BJ (cell line): ENCODE measurements at regions not wholly inside any gene's neighbourhood (a gene's known extent, or its start where the extent isn't known, plus 50 kb on each side); places are given as distances from the start of the nearest gene placed in this dataset.

Experiments
- CTCF ChIA-PET: fragments of 350-600 bp; formaldehyde crosslinking; extraction: SDS; loops from one replicate; lab custom pipeline; 2021; ENCODE audit warnings: antibody characterized with exemption, inconsistent platforms; lab: Yijun Ruan, JAX
- POLR2A ChIA-PET: fragments of 300-600 bp; sonication (Branson Sonifier 250); formaldehyde crosslinking; extraction: SDS; loops from one replicate; lab custom pipeline; 2021; ENCODE audit warnings: antibody characterized with exemption; lab: Charles Lee
- DNase-seq: peaks from one replicate; pipeline ENCODE4 v3.0.0-alpha.2; 2011; ENCODE audit warnings: low read depth
- H3K27me3 ChIP-seq: 2 replicates; pipeline ENCODE4 v1.6.0; 2011; ENCODE audit warnings: low read length; ENCODE audit not compliant: control insufficient read depth, insufficient read depth
- H3K36me3 ChIP-seq: 2 replicates; pipeline ENCODE4 v1.5.1; 2011; ENCODE audit warnings: low read length; ENCODE audit not compliant: control insufficient read depth, insufficient read depth
- H3K4me3 ChIP-seq: 2 replicates; pipeline ENCODE4 v1.5.1; 2011; ENCODE audit warnings: low read depth, mild to moderate bottlenecking, control low read depth, low read length
- TF ChIP-seq, protein P1 (sequence below): IDR thresholded peaks from 2 replicates; pipeline ENCODE4 v1.5.1; 2011; ENCODE audit warnings: low read depth, mild to moderate bottlenecking, control low read depth, inconsistent platforms, low read length, moderate library complexity; ENCODE audit not compliant: insufficient read depth

DNA sequence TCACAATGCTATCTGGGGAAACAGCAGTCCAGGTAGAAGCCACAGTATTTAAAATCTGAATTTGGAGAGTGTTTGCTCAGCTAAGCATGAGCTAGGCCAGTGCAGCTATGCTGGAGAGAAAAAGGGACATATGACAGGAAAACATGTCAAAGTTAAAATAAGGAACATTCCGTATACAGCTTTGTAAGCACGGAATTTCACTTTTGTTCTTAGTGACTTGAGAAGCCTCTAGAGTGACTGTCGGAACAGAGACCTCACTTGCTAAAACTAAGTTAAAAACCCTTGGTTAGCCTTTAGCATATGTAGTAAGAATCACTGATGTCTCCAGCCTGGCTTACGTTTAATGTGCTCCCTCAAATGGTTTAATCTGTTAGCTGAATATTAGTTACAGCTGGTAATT, 661.7 kb downstream of the KCNT2 start:
- Histone ChIP-seq H3K27me3 (no peaks in the 10 kb centered on the region), H3K4me3 (no peak overlapping the region), H3K36me3 (no peaks in the 10 kb centered on the region)
- ChIA-PET CTCF (no interaction called here), POLR2A (no interaction called here)
- TF ChIP-seq, protein P1, sequence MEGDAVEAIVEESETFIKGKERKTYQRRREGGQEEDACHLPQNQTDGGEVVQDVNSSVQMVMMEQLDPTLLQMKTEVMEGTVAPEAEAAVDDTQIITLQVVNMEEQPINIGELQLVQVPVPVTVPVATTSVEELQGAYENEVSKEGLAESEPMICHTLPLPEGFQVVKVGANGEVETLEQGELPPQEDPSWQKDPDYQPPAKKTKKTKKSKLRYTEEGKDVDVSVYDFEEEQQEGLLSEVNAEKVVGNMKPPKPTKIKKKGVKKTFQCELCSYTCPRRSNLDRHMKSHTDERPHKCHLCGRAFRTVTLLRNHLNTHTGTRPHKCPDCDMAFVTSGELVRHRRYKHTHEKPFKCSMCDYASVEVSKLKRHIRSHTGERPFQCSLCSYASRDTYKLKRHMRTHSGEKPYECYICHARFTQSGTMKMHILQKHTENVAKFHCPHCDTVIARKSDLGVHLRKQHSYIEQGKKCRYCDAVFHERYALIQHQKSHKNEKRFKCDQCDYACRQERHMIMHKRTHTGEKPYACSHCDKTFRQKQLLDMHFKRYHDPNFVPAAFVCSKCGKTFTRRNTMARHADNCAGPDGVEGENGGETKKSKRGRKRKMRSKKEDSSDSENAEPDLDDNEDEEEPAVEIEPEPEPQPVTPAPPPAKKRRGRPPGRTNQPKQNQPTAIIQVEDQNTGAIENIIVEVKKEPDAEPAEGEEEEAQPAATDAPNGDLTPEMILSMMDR: no peak
- DNase-seq: no peak

DNA sequence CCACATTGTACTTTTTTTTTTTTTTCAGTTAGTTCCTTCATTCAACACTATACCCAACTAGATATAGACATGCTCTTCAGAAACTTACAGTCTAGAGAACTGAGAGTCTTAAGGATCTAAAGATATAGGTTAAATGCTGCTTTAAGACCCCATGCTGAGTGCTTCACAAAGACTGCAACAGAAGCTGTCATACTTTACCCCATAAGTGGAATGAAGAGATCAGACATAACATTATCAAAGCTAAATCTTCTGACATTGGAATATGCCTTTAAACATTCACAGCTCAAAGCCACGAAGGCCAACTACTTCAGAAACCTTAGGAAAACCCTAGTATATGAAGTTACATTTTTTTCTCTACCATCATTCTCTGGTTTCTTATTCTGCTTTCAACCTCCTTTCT, 666.4 kb downstream of the KCNT2 start:
- TF ChIP-seq, protein P1: no peak
- Histone ChIP-seq H3K4me3 (no peak overlapping the region), H3K36me3 (no peaks in the 10 kb centered on the region), H3K27me3 (no peaks in the 10 kb centered on the region)
- CTCF ChIA-PET: no interaction called here
- POLR2A ChIA-PET: no interaction called here
- no peak for DNase-seq

DNA sequence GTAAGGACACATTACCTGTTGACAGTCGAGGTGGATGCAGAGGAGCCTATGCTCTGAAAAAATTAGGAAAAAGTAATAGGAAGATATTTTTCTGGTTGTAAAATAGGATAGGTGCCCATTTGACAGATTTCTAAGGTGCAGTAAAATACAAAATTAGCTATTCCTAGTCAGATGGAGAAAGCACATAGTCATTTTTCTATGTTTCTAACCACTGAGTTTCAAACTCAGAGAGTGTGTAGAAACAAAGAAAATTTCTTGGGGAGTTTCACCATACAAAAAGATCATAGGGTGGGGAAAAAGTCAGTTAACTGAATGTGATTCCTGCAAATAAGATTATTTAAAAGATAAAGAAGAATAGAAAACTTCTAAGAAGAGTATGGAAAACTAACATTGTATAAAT, 666.9 kb downstream of the KCNT2 start:
- POLR2A ChIA-PET: no interaction called here
- Histone ChIP-seq H3K4me3 (no peak overlapping the region), H3K36me3 (no peaks in the 10 kb centered on the region), H3K27me3 (no peaks in the 10 kb centered on the region)
- TF ChIP-seq, protein P1: no peak
- no peak for DNase-seq
- CTCF ChIA-PET: interaction anchor here (1.2 kb wide), 1 partner anchor 10 kb away, joined by 4 read pairs; no protein-coding TSS in a partner anchor

DNA sequence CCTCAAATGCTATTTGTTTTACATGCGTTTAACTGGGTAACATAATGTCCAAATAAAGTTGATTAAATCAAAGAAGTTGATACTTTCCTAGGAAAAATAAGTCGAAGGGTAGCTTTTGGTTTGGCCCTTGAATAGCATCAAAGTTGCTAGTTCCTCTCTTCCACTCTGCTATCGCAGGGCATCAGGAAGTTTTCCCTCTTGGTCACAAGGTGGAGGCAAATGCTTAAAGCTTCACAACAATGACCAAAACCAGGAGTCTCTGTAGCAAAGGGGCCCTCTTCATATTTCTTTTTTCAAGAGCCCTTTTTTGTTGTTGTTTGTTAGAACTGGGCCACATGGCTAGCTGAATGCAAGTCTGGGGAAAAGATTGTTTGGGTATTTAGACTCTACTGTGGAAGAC, 668.4 kb downstream of the KCNT2 start:
- TF ChIP-seq, protein P1: 0 out of 2 replicates have a peak, but pooled peaks have one; percentile 9
- POLR2A ChIA-PET: no interaction called here
- CTCF ChIA-PET: no interaction called here
- Histone ChIP-seq H3K27me3 (no peaks in the 10 kb centered on the region), H3K36me3 (no peaks in the 10 kb centered on the region), H3K4me3 (no peak overlapping the region)
- DNase-seq: no peak

DNA sequence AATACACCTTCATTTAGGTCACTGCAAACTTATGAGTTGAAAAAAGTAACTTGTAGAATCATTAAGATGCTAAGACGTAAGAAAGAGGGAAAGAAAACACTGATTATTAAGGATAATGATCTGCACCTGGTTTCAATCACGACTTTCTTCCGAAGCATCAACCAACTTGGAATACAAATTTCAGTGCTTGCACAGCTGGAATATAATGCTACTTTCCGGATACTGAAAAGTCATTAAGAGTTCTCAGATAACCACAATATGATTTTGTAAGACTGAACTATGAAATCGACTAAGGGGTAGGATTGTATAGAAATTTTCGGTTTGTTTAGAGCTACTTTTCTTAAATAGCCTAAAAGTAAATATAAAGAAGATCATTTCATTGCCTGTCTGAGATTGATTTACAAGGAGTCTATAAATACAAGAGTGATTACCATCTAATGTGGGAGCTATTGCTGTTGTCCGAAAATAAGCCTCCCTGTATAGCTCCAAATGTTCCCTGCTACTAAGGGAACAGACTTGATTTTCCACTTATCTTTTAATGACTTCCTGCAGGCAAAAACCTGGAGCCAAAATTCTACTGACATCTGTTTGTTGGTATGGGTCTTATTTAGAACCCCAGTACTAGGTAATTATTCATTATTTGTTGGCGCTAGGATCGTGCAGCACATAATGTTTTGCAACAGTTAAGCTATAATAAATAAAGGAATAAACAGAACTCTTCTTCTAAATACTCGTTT, 673.3 kb downstream of the KCNT2 start:
- TF ChIP-seq, protein P1: no peak
- POLR2A ChIA-PET: no interaction called here

More for the DNA sequence above, 673.3 kb downstream of the KCNT2 start:
- no peak overlapping the region for H3K4me3 ChIP-seq
- CTCF ChIA-PET: no interaction called here
- no peaks in the 10 kb centered on the region for H3K36me3 ChIP-seq
- no peaks in the 10 kb centered on the region for H3K27me3 ChIP-seq
- peak; percentile 20 for DNase-seq
